NB4 (cell line): ENCODE measurements at regions not wholly inside any gene's neighbourhood (a gene's known extent, or its start where the extent isn't known, plus 50 kb on each side); places are given as distances from the start of the nearest gene placed in this dataset.

Experiments
- DNase-seq: peaks from one replicate; pipeline ENCODE4 v3.0.0; 2010; ENCODE audit warnings: low read depth
- H3K4me3 ChIP-seq: one replicate; pipeline ENCODE4 v1.5.1; 2011; ENCODE audit warnings: mild to moderate bottlenecking, low read depth, low read length, moderate library complexity
- MYC ChIP-seq: IDR thresholded peaks from 2 replicates; pipeline ENCODE4 v1.6.1; 2011; ENCODE audit warnings: low read depth, low read length
- POLR2A ChIP-seq: IDR thresholded peaks from 2 replicates; pipeline ENCODE4 v1.6.1; 2011; ENCODE audit warnings: mild to moderate bottlenecking; ENCODE audit not compliant: insufficient read length; ENCODE audit errors: extremely low read depth
- TF ChIP-seq, protein P1 (sequence below): IDR thresholded peaks from 2 replicates; pipeline ENCODE4 v1.6.1; 2011; ENCODE audit warnings: low read depth, low read length
- TF ChIP-seq, protein P2 (sequence below): IDR thresholded peaks from one replicate; pipeline ENCODE4 v1.5.1; 2012; ENCODE audit warnings: low read depth, low read length

GRCh38 chr7:91323626-91324158 is 59.5 kb downstream of the FZD1 start:
- TF ChIP-seq MYC (no peak), POLR2A (no peak)
- TF ChIP-seq, protein P1, sequence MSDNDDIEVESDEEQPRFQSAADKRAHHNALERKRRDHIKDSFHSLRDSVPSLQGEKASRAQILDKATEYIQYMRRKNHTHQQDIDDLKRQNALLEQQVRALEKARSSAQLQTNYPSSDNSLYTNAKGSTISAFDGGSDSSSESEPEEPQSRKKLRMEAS = no peak
- TF ChIP-seq, protein P2, sequence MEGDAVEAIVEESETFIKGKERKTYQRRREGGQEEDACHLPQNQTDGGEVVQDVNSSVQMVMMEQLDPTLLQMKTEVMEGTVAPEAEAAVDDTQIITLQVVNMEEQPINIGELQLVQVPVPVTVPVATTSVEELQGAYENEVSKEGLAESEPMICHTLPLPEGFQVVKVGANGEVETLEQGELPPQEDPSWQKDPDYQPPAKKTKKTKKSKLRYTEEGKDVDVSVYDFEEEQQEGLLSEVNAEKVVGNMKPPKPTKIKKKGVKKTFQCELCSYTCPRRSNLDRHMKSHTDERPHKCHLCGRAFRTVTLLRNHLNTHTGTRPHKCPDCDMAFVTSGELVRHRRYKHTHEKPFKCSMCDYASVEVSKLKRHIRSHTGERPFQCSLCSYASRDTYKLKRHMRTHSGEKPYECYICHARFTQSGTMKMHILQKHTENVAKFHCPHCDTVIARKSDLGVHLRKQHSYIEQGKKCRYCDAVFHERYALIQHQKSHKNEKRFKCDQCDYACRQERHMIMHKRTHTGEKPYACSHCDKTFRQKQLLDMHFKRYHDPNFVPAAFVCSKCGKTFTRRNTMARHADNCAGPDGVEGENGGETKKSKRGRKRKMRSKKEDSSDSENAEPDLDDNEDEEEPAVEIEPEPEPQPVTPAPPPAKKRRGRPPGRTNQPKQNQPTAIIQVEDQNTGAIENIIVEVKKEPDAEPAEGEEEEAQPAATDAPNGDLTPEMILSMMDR = no peak
- no peak for DNase-seq
- no peak overlapping the region for H3K4me3 ChIP-seq

DNA sequence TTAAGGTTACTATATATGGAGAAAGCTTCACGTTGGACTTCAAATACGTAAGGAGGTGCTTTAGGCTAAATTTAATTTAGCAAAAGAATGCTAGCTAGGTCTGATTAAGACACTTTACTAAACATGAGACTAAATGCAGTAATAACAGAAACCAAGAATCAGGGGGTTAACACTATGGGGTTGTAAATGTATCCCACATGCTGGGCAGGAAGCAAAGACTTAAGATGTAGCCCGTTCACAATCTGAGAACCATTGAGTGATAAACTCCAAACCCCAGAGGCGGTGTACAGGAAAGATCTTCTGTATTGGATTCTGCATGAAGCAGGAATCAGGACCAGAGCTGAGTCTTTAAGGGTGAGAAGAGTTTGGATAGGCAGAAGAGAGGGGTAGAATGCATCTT is 60.4 kb downstream of the FZD1 start:
- no peak overlapping the region for H3K4me3 ChIP-seq
- TF ChIP-seq, protein P2 = no peak
- TF ChIP-seq, protein P1 = no peak
- no peak for DNase-seq

- no peak overlapping the region for H3K4me3 ChIP-seq
- DNase-seq = peak; percentile 34
- TF ChIP-seq, protein P2 = no peak
- TF ChIP-seq POLR2A (no peak), MYC (no peak)
- TF ChIP-seq, protein P1 = no peak
These were observed 61.5 kb downstream of the FZD1 start for GRCh38 chr7:91325726-91326125.

DNA sequence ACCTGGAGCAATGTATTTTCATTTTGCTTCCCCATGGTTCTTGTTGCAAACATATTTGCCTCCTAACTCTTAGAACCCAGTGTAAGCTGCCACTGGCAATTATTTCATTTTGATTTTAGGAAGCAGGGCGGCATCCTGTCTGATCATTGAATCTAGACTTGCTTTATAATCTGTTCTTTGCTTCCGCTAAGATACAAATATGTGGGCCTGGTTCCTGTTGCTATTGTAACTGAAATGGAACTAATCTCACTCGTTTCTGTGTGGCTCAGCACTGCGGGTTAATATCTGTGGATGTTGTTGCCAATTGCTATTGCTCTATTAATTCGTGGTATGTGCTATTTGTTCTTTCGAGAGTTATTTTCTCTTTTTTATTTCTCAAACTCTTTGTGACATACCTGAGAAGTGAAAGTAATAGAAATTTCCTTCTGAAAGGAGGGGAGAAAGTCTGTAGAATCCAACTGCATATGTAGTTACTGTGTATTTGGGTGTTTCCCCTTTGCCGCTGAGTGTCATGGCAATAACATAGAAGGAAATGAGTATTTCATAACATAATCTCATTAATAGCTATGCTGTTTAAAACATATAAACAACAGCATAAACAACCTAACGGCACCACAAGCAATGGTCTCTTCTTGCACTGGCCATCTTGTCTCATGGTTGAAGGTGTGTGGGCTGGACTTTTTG is 62.4 kb downstream of the FZD1 start:
- H3K4me3 ChIP-seq = no peak overlapping the region
- DNase-seq = no peak
- TF ChIP-seq, protein P2 = no peak
- TF ChIP-seq MYC (no peak), POLR2A (no peak)
- TF ChIP-seq, protein P1 = no peak

- DNase-seq = peak; percentile 16
- TF ChIP-seq POLR2A (no peak), MYC (no peak)
- TF ChIP-seq, protein P2 = no peak
- TF ChIP-seq, protein P1 = no peak
- H3K4me3 ChIP-seq = no peak overlapping the region
These were observed 63.1 kb downstream of the FZD1 start for GRCh38 chr7:91327346-91327745.

DNA sequence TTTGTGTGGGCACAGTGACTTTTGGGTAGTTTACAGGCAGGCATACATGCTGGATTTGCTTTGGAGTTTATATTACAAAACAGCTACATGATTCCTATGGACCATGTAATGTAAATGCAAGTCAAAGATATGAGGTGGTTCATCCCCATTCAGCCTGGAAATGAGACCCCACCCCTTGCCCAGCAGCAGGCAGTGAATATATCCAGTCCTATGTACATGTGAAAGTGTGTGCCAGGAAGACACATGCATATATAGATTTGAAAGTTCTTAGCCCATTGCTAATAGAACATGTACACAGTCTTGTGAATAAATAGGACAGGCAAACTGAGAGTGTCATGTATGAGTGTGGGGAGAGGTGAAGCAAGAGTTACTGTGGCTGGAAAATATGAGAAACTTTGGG is 65.3 kb downstream of the FZD1 start:
- no peak overlapping the region for H3K4me3 ChIP-seq
- TF ChIP-seq POLR2A (no peak), MYC (no peak)
- TF ChIP-seq, protein P2 = no peak
- TF ChIP-seq, protein P1 = no peak
- no peak for DNase-seq
